Activated CD4-positive, alpha-beta memory T cell treated with anti-CD3 and anti-CD28 coated beads for 36 hours (primary cell): ENCODE measurements at regions not wholly inside any gene's neighbourhood (a gene's known extent, or its start where the extent isn't known, plus 50 kb on each side); places are given as distances from the start of the nearest gene placed in this dataset.

Source experiments
- CTCF ChIA-PET: fragments of 350-600 bp; sonication (Branson Sonifier 250); formaldehyde crosslinking; loops from one replicate; lab custom pipeline; 2021; ENCODE audit warnings: antibody characterized with exemption, inconsistent platforms; lab: Charles Lee
- POLR2A ChIA-PET: fragments of 350-600 bp; sonication (Branson Sonifier 250); formaldehyde crosslinking; loops from one replicate; lab custom pipeline; 2021; ENCODE audit warnings: antibody characterized with exemption; lab: Charles Lee
- DNase-seq: peaks from one replicate; pipeline ENCODE4 v3.0.0-alpha.2; 2020
- H3K27ac Mint-ChIP-seq: one replicate; pipeline ENCODE4 v1.8.0; 2021; ENCODE audit warnings: mixed read lengths
- H3K27me3 Mint-ChIP-seq: one replicate; pipeline ENCODE4 v1.8.0; 2021; ENCODE audit warnings: mixed read lengths
- H3K36me3 Mint-ChIP-seq: one replicate; pipeline ENCODE4 v1.8.0; 2021; ENCODE audit warnings: mixed read lengths
- H3K4me1 Mint-ChIP-seq: one replicate; pipeline ENCODE4 v1.8.0; 2021; ENCODE audit warnings: low read depth, mixed read lengths
- H3K4me3 Mint-ChIP-seq: one replicate; pipeline ENCODE4 v1.8.0; 2021; ENCODE audit warnings: mild to moderate bottlenecking, mixed read lengths
- H3K9me3 Mint-ChIP-seq: one replicate; pipeline ENCODE4 v1.8.0; 2021; ENCODE audit warnings: mixed read lengths
- intact Hi-C: fragments of 100-400 bp; cut with micrococcal nuclease; formaldehyde crosslinking; loops from one replicate; pipeline ENCODE4 v1.15.1; 2023

- no peaks in the 10 kb centered on the region for H3K9me3 Mint-ChIP-seq
- intact Hi-C loops = no loop called here
- ChIA-PET POLR2A (no interaction called here), CTCF (no interaction called here)
- no peak overlapping the region for H3K27ac Mint-ChIP-seq
- no peak for DNase-seq
- no peaks in the 10 kb centered on the region for H3K4me1 Mint-ChIP-seq
- H3K27me3 Mint-ChIP-seq = peaks cover 7% of the 10 kb centered on the region
- H3K4me3 Mint-ChIP-seq = no peak overlapping the region
- no peaks in the 10 kb centered on the region for H3K36me3 Mint-ChIP-seq
Measured at GRCh38 chr2:156157670-156158069, 174.9 kb downstream of the NR4A2 start.

- peaks cover 7% of the 10 kb centered on the region for H3K27me3 Mint-ChIP-seq
- ChIA-PET CTCF (no interaction called here), POLR2A (no interaction called here)
- H3K4me3 Mint-ChIP-seq = no peak overlapping the region
- intact Hi-C loops = no loop called here
- no peaks in the 10 kb centered on the region for H3K4me1 Mint-ChIP-seq
- no peaks in the 10 kb centered on the region for H3K9me3 Mint-ChIP-seq
- no peaks in the 10 kb centered on the region for H3K36me3 Mint-ChIP-seq
- no peak overlapping the region for H3K27ac Mint-ChIP-seq
- no peak for DNase-seq
Measured at GRCh38 chr2:156156580-156156979, 175.9 kb downstream of the NR4A2 start.

DNA sequence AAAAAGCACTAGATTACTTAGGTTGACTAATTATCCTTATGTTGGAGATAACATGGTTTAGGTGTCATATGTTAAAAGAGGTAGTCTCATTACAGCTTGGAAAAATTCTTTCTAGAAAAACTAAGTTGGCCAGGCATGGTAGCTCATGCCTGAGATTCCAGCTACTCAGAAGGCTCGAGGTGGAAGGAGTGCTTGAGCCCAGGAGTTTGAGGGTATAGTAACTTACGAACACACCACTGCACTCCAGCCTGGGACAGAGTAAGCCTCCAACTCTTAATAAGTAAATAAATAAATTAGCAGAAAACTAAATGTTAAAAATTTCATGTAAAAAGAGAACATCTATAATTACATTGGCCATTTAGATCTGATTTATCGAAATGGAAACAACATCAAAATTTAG, 177.2 kb downstream of the NR4A2 start:
- H3K4me3 Mint-ChIP-seq = no peak overlapping the region
- POLR2A ChIA-PET = no interaction called here

DNA sequence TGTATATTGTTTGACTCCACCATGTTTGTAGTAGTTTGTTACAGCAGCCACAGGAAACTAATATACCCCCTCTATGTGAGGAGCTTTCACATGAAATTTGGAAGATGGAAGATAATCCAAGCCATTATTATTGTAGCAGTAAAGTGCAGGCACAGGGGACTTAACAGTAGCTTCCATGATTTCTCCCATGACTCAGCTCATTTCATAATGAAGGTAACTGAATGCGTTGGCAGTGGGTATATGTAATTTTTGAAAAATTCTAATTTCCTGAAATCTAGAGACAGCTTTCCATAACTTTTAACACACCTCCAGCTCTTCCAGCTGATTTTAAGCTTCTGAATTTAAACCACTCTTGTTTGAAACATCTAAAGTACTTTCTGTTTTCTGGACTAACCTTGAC, 181.2 kb downstream of the NR4A2 start:
- CTCF ChIA-PET = interaction anchor here (1.3 kb wide), 1 partner anchor 9 kb away, joined by 3 read pairs; no protein-coding TSS in a partner anchor
- H3K27ac Mint-ChIP-seq = no peak overlapping the region

More for the DNA sequence above, 177.2 kb downstream of the NR4A2 start:
- Mint-ChIP-seq H3K27ac (no peak overlapping the region), H3K4me1 (no peaks in the 10 kb centered on the region), H3K27me3 (peaks cover 7% of the 10 kb centered on the region), H3K9me3 (no peaks in the 10 kb centered on the region), H3K36me3 (no peaks in the 10 kb centered on the region)
- CTCF ChIA-PET = no interaction called here
- intact Hi-C loops = no loop called here
- DNase-seq = no peak

GRCh38 chr2:156147594-156148330, 184.8 kb downstream of the NR4A2 start:
- no peak overlapping the region for H3K27ac Mint-ChIP-seq
- H3K27me3 Mint-ChIP-seq = peaks cover 3% of the 10 kb centered on the region
- ChIA-PET POLR2A (no interaction called here), CTCF (no interaction called here)
- no peaks in the 10 kb centered on the region for H3K36me3 Mint-ChIP-seq
- H3K9me3 Mint-ChIP-seq = no peaks in the 10 kb centered on the region
- intact Hi-C loops = no loop called here
- no peak for DNase-seq
- H3K4me1 Mint-ChIP-seq = no peaks in the 10 kb centered on the region
- no peak overlapping the region for H3K4me3 Mint-ChIP-seq

More for the DNA sequence above, 181.2 kb downstream of the NR4A2 start:
- H3K9me3 Mint-ChIP-seq = no peaks in the 10 kb centered on the region
- POLR2A ChIA-PET = no interaction called here
- H3K4me3 Mint-ChIP-seq = no peak overlapping the region
- H3K4me1 Mint-ChIP-seq = no peaks in the 10 kb centered on the region
- no peak for DNase-seq
- peaks cover 8% of the 10 kb centered on the region for H3K27me3 Mint-ChIP-seq
- no peaks in the 10 kb centered on the region for H3K36me3 Mint-ChIP-seq
- intact Hi-C loops = no loop called here

DNA sequence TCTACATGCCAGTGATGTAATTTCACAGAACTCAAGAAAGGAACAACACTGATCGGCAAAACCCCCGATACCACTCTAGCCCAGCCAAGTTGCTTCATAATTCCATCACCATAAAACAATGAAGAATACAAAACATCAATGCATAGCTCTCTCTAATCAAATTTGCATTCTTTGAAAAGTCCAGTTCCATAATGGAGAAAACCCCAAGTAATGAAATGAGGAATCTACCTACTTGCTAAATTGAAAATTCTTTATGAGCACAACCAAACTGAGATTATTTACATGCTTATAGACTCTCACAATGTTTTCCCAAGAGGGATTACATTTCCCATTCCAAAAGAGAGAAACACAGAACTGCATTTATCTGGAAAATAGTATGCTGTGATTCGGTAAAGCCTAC, 186.5 kb downstream of the NR4A2 start:
- H3K27me3 Mint-ChIP-seq = peaks cover 3% of the 10 kb centered on the region
- ChIA-PET POLR2A (no interaction called here), CTCF (no interaction called here)
- no peak for DNase-seq
- intact Hi-C loops = no loop called here
- no peak overlapping the region for H3K27ac Mint-ChIP-seq
- no peak overlapping the region for H3K4me3 Mint-ChIP-seq
- no peaks in the 10 kb centered on the region for H3K36me3 Mint-ChIP-seq
- no peaks in the 10 kb centered on the region for H3K4me1 Mint-ChIP-seq
- no peaks in the 10 kb centered on the region for H3K9me3 Mint-ChIP-seq

DNA sequence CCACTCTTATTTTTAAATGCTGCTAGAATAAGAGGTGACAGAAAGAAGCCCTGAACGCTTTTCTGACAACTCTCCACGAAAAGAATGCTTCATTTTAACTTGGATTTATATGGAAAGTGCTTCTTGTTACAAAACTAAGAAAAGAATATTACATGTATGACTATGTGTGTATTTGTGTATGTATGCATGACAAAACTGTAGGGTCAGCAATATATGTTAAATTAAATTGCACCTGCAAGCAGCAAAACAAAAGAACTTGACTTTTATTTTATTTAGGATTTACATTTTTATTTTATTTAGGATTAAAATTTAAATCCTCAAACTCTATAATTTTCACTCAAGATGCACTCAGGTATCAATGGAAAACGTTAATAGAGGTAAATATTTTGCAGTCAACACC, 187.1 kb downstream of the NR4A2 start:
- Mint-ChIP-seq H3K27me3 (peaks cover 3% of the 10 kb centered on the region), H3K4me1 (no peaks in the 10 kb centered on the region), H3K9me3 (no peaks in the 10 kb centered on the region), H3K4me3 (no peak overlapping the region), H3K27ac (no peak overlapping the region), H3K36me3 (no peaks in the 10 kb centered on the region)
- CTCF ChIA-PET = no interaction called here
- no peak for DNase-seq
- POLR2A ChIA-PET = no interaction called here
- intact Hi-C loops = no loop called here

DNA sequence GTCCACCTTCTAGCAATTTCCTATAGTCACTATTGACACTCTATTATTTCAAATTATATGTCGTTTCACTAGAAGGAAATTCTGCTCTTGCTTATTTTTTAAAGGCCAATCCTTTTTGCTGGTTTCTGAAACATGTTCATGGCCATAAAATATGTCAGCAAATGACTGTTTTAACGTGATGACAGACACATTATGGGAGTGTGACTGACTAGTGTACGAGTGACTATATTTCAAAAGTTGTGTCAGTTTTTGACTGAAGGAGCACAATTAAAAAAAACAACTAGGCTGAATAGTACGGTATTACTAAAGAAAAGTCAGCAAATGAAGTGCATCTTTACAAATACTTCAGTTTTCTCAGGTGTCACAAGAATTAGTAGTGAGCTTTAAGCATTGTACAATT, 196.0 kb downstream of the NR4A2 start:
- DNase-seq = no peak
- Mint-ChIP-seq H3K4me3 (no peak overlapping the region), H3K27me3 (no peaks in the 10 kb centered on the region)

DNA sequence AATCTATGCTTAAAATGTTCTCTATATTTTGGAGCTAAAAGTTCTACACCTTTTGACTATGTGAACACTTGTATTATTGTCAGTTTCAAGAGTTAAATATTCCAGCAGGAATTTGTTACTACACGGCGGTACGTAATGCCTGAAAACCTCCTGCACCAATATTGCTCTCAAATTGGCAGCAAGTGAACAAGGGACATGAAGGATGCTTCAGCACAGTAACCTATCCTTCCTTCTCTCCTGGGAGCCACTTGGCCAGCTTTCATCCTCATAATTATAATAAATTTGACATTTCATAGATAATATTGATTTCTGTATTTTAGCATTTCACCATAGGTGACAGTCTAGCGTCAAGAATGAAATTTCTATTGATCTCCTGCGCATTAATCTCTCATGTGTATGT, 197.6 kb downstream of the NR4A2 start:
- H3K36me3 Mint-ChIP-seq = no peaks in the 10 kb centered on the region
- no peak overlapping the region for H3K27ac Mint-ChIP-seq
- ChIA-PET CTCF (no interaction called here), POLR2A (no interaction called here)
- intact Hi-C loops = no loop called here
- H3K27me3 Mint-ChIP-seq = no peaks in the 10 kb centered on the region
- no peak overlapping the region for H3K4me3 Mint-ChIP-seq
- no peaks in the 10 kb centered on the region for H3K4me1 Mint-ChIP-seq
- DNase-seq = no peak
- no peaks in the 10 kb centered on the region for H3K9me3 Mint-ChIP-seq

More for the DNA sequence above, 196.0 kb downstream of the NR4A2 start:
- no peaks in the 10 kb centered on the region for H3K9me3 Mint-ChIP-seq
- ChIA-PET POLR2A (no interaction called here), CTCF (no interaction called here)
- intact Hi-C loops = no loop called here
- no peaks in the 10 kb centered on the region for H3K36me3 Mint-ChIP-seq
- no peaks in the 10 kb centered on the region for H3K4me1 Mint-ChIP-seq
- no peak overlapping the region for H3K27ac Mint-ChIP-seq

GRCh38 chr2:156132941-156133340, 199.6 kb downstream of the NR4A2 start:
- POLR2A ChIA-PET = no interaction called here
- Mint-ChIP-seq H3K4me3 (no peak overlapping the region), H3K27me3 (no peaks in the 10 kb centered on the region), H3K4me1 (no peaks in the 10 kb centered on the region), H3K9me3 (no peaks in the 10 kb centered on the region), H3K36me3 (no peaks in the 10 kb centered on the region), H3K27ac (no peak overlapping the region)
- no peak for DNase-seq
- intact Hi-C loops = no loop called here
- CTCF ChIA-PET = no interaction called here

GRCh38 chr2:156132130-156132529, 200.4 kb downstream of the NR4A2 start:
- H3K36me3 Mint-ChIP-seq = no peaks in the 10 kb centered on the region
- H3K27ac Mint-ChIP-seq = no peak overlapping the region
- H3K9me3 Mint-ChIP-seq = no peaks in the 10 kb centered on the region
- ChIA-PET CTCF (no interaction called here), POLR2A (no interaction called here)
- no peaks in the 10 kb centered on the region for H3K27me3 Mint-ChIP-seq
- H3K4me3 Mint-ChIP-seq = no peak overlapping the region
- no peak for DNase-seq
- H3K4me1 Mint-ChIP-seq = no peaks in the 10 kb centered on the region
- intact Hi-C loops = no loop called here

DNA sequence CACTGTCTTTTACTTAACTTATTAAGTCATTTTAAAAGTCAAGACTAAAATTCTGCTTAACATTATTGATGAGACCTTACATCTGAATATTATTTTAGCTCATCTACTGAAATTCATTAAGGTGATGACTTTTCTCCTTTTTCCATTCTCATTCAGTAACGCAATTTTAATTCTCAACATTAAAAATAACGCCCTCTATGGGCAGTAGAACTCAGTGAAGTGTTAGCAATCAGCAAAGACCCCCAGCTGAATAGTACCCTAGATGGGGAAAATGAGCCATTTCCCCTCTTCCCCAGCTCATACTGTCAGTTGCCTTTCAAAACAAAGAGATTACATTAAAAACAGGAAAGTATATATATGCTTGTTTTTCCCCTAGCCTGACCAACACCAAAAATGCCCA, 203.3 kb downstream of the NR4A2 start:
- POLR2A ChIA-PET = no interaction called here

DNA sequence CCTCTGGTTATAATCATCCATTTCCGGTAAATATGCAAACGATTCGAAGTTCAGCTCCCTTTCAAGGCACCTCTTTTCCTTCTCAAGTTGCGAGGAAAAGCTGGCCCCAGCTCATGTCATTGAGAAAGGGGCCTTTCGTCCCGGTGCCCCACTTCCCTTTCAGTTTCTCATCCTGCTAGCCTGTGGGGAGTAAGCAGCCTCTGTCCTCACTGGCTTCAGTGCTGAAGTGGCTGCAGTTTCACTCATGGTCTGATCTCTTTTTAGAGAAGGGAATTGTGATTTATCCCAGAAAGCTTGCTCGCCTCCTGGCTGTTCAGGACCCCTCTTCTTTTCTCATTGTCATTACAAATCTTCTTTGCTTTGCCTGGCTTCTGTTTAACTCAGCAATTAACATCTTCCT, 207.5 kb downstream of the NR4A2 start:
- H3K36me3 Mint-ChIP-seq = no peaks in the 10 kb centered on the region
- no peaks in the 10 kb centered on the region for H3K27me3 Mint-ChIP-seq
- ChIA-PET POLR2A (no interaction called here), CTCF (no interaction called here)
- H3K27ac Mint-ChIP-seq = no peak overlapping the region
- DNase-seq = no peak
- peaks cover 2% of the 10 kb centered on the region for H3K9me3 Mint-ChIP-seq
- H3K4me1 Mint-ChIP-seq = no peaks in the 10 kb centered on the region
- H3K4me3 Mint-ChIP-seq = no peak overlapping the region
- intact Hi-C loops = no loop called here

More for the DNA sequence above, 203.3 kb downstream of the NR4A2 start:
- Mint-ChIP-seq H3K27ac (no peak overlapping the region), H3K27me3 (no peaks in the 10 kb centered on the region), H3K4me3 (no peak overlapping the region), H3K4me1 (no peaks in the 10 kb centered on the region), H3K9me3 (no peaks in the 10 kb centered on the region), H3K36me3 (no peaks in the 10 kb centered on the region)
- intact Hi-C loops = no loop called here
- CTCF ChIA-PET = interaction anchor here (1.1 kb wide), 1 partner anchor 15 kb away, joined by 3 read pairs; no protein-coding TSS in a partner anchor
- no peak for DNase-seq
